ENCODE measurements at regions not wholly inside any gene's neighbourhood (a gene's known extent, or its start where the extent isn't known, plus 50 kb on each side); places are given as distances from the start of the nearest gene placed in this dataset.

- no peak for DNase-seq (ENCODE audit: low spot score)
- no peak for TF ChIP-seq CTCF (IDR thresholded peaks at IDR 0.05; ENCODE audit: extremely low read depth, insufficient read depth, missing control alignments)
- in situ Hi-C loops (cut with MboI; ENCODE audit: low pct_unique_long_range_greater_than_20kb, low sequenced_read_pairs, unreplicated experiment), result no loop called here
Measured at GRCh38 chr7:445020-445419, 74.6 kb downstream of the PDGFA start.

GRCh38 chr7:445563-446288, 73.9 kb downstream of the PDGFA start:
- in situ Hi-C loops (cut with MboI; ENCODE audit: low pct_unique_long_range_greater_than_20kb, low sequenced_read_pairs, unreplicated experiment), result no loop called here
- no peak for DNase-seq (ENCODE audit: low spot score)
- no peak for TF ChIP-seq CTCF (IDR thresholded peaks at IDR 0.05; ENCODE audit: extremely low read depth, insufficient read depth, missing control alignments)

GRCh38 chr7:446289-446935, 73.2 kb downstream of the PDGFA start:
- no peak for DNase-seq (ENCODE audit: low spot score)
- in situ Hi-C loops (cut with MboI; ENCODE audit: low pct_unique_long_range_greater_than_20kb, low sequenced_read_pairs, unreplicated experiment), result no loop called here

More at GRCh38 chr7:446289-446935, 73.2 kb downstream of the PDGFA start:
- TF ChIP-seq CTCF (IDR thresholded peaks at IDR 0.05; ENCODE audit: extremely low read depth, insufficient read depth, missing control alignments), result no peak
